CMK (cell line): ENCODE measurements at regions not wholly inside any gene's neighbourhood (a gene's known extent, or its start where the extent isn't known, plus 50 kb on each side); places are given as distances from the start of the nearest gene placed in this dataset.
A peak's percentile ranks its signal among the peaks of the same experiment; 100 is the strongest.

ENCODE experiments used
- DNase-seq: peaks from one replicate; pipeline ENCODE4 v3.0.0-alpha.2; 2010; ENCODE audit warnings: low read depth

- DNase-seq = no peak
Measured at GRCh38 chr2:15719566-15720313, 128.1 kb downstream of the DDX1 start.

GRCh38 chr2:15720561-15721307, 129.1 kb downstream of the DDX1 start:
- DNase-seq = no peak

GRCh38 chr2:15721411-15722067, 129.9 kb downstream of the DDX1 start:
- DNase-seq = no peak

GRCh38 chr2:15722980-15723379, 131.3 kb downstream of the DDX1 start:
- DNase-seq = no peak

GRCh38 chr2:15724235-15724634, 132.6 kb downstream of the DDX1 start:
- no peak for DNase-seq

GRCh38 chr2:15725101-15725781, 133.6 kb downstream of the DDX1 start:
- no peak for DNase-seq

GRCh38 chr2:15725782-15726112, 134.1 kb downstream of the DDX1 start:
- DNase-seq = no peak

- DNase-seq = no peak
Measured at GRCh38 chr2:15726321-15727057, 134.8 kb downstream of the DDX1 start.

GRCh38 chr2:15727396-15728244, 136.0 kb downstream of the DDX1 start:
- no peak for DNase-seq

GRCh38 chr2:15728245-15728938, 136.7 kb downstream of the DDX1 start:
- no peak for DNase-seq

- no peak for DNase-seq
Measured at GRCh38 chr2:15729001-15729400, 137.3 kb downstream of the DDX1 start.

GRCh38 chr2:15729709-15730544, 138.3 kb downstream of the DDX1 start:
- DNase-seq = no peak

- DNase-seq = peak; percentile 66
Measured at GRCh38 chr2:15730545-15731212, 139.0 kb downstream of the DDX1 start.

GRCh38 chr2:15731213-15731888, 139.7 kb downstream of the DDX1 start:
- no peak for DNase-seq

GRCh38 chr2:15731889-15732271, 140.2 kb downstream of the DDX1 start:
- no peak for DNase-seq

- no peak for DNase-seq
Measured at GRCh38 chr2:15732341-15733077, 140.8 kb downstream of the DDX1 start.

GRCh38 chr2:15733867-15734673, 142.4 kb downstream of the DDX1 start:
- no peak for DNase-seq
